SKM-1 treated with dmso at 0.1 percent for 144 hours (cell line): ENCODE measurements at regions not wholly inside any gene's neighbourhood (a gene's known extent, or its start where the extent isn't known, plus 50 kb on each side); places are given as distances from the start of the nearest gene placed in this dataset.
"Not testable (repeated sequence)": the region's sequence is repeated elsewhere in the genome, so short reads cannot be mapped to it uniquely, and the experiment has no call there.

Source experiments
- DNase-seq: peaks from one replicate; lab custom pipeline; 2025; ENCODE audit not compliant: unreplicated experiment; lab: John Stamatoyannopoulos, UW

DNA sequence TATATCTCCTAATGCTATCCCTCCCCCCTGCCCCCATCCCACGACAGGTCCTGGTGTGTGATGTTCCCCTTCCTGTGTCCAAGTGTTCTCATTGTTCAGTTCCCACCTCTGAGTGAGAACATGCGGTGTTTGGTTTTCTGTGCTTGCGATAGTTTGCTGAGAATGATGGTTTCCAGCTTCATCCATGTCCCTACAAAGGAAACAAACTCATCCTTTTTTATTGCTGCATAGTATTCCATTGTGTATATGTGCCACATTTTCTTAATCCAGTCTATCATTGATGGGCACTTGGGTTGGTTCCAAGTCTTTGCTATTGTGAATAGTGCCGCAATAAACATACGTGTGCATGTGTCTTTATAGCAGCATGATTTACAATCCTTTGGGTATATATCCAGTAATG, 146.9 kb downstream of the LYPLAL1 start:
- not testable (repeated sequence) for DNase-seq

DNA sequence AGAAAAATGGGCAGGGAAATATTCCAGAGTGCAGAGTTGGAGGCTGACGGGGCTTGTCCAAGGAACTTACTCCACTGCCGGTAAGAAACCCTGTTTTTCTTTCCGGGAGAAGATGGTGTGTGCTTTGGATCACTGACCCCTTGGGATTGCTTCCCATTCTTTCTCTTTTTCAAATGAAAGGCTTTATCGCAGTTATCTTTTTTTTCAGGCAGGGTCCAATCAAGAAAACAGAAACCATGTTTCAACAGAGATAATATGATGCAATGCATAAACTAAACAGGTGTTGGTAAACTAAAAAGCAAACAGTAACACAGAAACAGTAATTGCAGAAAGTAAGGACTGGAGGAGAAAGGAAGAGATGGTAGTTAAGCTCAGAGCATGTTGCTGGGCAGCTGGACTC, 145.1 kb downstream of the LYPLAL1 start:
- DNase-seq = no peak

DNA sequence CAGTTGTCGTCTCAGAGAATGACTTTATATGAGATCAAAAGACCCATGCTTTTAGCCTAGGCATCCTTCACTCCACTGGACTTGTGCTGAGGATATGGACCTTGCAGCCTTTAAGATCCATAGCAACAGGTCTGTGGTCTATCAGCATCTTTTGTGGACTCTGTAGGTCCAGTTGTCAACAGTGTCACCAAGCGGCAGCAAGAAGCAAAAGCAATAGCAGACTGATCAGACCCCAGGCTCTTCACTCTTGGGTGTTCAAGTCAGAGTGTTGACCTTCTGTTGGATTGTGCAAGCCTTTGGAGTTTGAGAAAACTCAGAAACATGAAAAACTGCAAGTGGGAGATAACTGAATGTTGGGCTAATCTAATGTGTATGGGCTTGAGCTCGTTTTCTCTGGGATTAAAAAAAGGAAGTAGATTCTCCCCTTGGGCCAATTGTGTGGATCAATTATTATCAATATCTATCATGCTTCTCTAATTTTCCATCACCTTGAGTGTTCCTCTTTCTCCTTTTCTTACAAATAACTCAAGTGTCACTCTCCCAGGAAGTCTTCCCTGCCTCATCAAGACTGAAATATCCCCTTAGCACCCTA, 144.2 kb downstream of the LYPLAL1 start:
- peak; percentile 14 for DNase-seq

DNA sequence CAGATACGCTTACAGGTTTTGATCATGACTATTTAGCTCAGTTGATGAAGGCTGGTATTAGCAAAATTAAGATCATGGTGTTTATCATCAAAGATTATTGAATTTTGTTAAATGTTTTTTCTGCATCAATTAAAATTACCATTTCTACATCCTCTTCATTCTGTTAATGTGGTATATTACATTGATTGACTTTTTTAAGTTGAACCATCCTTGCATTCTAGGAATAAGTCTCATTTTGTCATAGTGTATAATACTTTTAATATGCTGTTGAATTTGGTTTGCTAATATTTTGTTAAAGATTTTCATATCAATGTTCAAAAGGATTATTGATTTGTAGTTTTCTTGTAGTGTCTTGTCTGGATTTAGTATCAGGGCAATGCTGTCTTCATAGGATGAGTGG, 142.4 kb downstream of the LYPLAL1 start:
- no peak for DNase-seq

- no peak for DNase-seq
Observed at GRCh38 chr1:219313961-219314360, 140.3 kb downstream of the LYPLAL1 start.

DNA sequence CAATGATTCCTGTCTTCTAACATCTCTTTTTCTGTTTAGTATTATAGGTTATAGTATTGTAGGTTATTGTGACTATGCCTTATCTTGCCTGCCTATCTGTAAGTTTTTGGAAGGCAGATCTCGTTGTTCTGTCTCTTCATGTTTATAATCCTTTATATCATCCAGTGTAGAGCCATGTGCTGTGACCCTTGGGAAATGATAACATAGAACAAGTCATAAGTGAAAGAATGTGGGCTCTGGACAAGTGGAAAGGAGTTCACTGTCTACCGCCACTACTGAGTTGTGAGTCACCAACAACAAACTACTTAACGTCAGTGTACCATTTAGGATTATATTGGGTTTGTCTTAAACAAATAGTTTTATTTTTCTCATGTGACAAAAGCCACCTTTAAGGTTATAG, 139.3 kb downstream of the LYPLAL1 start:
- DNase-seq = no peak

GRCh38 chr1:219310181-219310728, 136.6 kb downstream of the LYPLAL1 start:
- no peak for DNase-seq

DNA sequence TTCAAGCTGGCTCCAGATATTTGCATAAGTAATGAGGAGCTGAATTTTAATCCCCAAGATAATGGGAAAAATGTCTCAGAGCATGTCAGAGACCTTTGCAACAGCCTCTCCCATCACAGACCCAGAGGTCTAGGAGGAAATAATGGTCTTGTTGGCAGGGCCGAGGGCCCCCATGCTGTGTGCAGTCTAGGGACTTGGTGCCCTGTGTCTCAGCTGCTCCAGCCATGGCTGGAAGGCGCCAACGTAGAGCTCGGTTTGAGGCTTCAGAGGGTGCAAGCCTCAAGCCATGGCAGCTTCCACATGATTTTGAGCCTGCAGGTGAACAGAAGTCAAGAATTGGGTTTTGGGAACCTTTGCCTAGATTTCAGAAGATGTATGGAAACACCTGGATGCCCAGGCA, 134.7 kb downstream of the LYPLAL1 start:
- no peak for DNase-seq

DNA sequence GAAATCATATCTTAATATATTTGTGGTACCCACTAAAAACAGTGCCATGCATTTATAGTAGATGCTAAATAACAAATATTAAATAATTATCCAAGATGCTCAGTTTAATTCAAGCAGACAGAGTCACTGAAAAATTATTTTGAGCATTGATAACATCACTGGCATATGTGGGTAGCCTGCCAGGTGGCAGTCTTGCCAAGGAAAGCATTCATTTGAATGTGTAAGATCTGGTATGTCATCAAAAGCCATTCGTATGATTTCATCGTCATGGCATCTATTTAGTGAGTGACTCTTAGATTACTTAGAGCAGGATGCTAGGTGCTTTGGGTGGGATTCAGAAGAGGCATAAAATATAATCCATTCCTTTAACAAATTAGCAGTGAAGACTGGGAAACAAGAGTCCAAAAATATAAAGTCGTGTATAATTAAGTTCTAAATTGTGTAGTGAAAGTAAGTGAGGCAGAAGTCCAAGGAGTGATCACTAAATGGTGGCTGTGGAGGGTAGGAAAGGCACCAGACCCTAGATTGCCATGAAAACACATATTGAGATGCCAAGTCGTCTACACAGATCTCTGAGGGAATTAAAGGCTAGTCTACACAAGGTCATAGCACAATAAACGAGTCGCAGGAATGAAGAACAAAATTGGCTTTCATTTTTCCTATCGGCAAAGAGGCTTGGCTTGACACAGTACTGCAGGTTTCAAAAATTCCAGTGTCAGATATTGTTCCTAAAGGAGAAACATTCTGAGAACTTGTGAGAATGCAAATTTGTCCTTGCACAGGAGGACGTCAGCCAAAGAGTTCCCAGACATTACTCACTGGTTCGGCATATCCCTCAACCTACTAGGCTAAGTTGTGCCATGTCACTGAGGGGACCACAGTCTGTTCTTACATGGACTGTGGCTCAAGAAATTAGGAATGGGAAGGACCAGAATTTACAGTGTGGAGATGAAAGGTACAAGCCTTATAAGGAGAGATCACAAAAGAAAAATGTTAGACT, 130.8 kb downstream of the LYPLAL1 start:
- no peak for DNase-seq

GRCh38 chr1:219302697-219303096, 129.0 kb downstream of the LYPLAL1 start:
- no peak for DNase-seq

DNA sequence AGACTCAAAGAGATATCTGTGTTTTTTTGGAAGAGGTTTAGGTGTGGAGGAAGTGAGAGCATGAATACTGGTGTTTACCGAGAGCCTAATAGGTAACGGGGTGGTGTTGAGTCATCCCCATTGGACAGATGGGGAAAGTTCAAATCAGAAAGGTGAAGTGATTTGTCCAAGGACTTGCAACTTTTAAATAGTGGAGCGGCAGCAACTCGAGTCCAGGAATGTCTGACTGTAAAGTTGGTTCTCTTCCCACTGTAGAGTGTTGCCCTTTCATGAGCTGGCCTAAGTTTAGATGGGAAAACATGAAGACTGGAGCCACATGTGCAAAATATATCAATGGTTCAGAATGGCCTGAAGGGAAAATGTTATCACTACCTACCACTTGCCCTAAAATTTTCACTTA, 125.7 kb downstream of the LYPLAL1 start:
- DNase-seq = no peak

DNA sequence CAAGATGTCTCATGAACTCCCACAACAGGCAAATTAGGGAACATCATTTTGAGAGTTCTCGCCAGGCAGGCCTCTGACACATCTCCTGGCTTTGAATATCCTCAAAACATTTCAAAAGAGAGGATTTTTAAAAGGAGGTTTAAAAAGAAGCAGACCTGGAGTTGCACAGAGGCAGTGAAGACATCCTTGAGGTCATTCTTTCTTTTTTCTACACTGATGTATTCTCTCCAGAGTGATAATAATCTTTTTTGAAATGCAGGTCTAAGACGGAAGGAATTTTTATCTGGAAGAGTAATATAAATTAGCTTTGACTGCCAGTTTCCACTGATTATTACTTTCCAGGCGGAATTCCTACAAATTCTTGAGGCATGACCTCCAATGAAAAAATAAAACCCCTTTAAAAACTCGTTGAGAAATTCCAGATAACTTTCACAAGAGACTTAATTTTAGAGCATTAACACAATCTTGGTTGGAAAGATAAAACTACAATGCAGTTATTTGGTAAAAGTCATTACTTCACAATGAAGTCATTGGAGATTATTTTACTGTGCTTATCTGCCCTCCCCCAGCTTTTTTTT, 125.0 kb downstream of the LYPLAL1 start:
- no peak for DNase-seq

DNA sequence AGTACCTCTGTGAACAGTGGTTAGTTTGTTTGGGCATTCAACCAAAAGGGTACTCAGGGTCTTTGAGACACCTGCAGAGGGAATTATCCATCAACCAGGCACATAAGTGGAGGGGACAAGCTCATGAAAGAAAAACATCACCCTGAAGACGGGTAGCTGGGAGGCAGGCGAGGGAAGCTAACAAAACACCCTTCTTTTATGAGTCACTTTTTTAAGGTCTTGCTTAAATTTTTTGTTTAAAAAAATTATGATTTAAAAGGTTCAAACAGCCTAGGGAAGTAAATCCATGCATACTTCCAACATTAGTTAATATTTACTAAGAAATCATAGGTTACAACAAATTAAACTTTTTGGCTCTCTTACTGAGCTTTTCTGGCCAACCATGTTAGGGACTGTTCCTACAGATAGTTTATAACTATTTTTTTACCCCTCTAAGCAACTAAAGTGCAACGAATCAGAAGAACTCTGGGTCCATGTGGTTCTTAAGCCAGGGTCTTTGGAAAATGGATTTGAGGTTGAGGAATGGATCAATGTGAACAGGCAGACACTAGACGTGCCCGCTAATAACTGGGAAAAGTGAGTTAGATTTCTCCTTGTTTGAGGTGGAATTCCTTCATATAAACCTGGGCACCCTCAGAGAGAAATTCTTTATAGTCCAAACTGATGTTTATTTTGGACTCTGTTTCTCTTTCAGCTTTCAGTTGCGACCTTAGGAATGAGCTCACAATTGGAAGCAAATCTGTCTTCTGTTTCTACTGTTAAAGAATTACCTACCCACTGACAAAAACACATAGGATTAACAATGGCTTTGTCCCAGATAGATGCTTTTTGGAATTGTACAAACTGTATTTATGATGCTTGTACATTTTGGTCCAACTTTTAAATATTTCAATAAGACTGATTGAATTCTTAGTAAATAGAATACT, 123.0 kb downstream of the LYPLAL1 start:
- DNase-seq = no peak

- DNase-seq = no peak
Observed at GRCh38 chr1:219294251-219294650, 120.6 kb downstream of the LYPLAL1 start.

DNA sequence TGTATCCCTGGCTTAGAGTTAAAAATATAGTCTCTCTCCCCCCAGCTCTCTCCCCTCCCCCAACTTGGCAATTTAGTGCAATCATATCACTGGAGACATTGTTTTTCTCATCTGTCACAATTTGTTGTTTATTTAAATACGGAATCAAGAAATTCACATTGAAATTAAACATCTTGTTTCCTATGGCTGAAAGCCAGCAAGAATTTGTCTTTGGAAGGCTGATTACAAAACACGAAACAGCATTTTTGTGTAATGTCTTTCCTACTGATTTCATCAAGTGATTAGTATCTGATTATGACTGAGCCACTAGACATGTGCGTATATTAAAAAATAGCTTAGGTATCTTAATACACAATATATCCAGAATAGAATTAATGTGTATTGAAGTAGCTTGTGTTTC, 119.7 kb downstream of the LYPLAL1 start:
- no peak for DNase-seq

DNA sequence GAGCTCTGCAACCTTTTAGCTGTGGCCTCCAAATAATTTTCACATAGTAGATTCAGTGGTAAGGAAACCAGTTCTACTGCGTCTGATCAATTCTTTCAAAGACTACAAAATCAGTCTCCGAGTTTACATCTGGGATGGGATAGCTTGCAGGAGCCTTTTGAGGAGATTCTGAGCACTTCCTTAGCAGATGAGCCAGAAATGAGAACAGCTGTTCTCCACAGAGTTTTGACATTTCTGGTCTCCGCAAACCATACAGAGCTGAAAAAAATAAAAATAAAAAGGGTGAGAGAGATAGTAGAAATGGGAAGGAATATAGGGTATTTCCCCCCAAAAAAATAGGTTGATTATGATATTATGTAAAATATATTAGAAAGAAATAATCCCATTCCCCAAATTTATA, 119.3 kb downstream of the LYPLAL1 start:
- DNase-seq = no peak

GRCh38 chr1:219292341-219292740, 118.7 kb downstream of the LYPLAL1 start:
- DNase-seq = no peak

DNA sequence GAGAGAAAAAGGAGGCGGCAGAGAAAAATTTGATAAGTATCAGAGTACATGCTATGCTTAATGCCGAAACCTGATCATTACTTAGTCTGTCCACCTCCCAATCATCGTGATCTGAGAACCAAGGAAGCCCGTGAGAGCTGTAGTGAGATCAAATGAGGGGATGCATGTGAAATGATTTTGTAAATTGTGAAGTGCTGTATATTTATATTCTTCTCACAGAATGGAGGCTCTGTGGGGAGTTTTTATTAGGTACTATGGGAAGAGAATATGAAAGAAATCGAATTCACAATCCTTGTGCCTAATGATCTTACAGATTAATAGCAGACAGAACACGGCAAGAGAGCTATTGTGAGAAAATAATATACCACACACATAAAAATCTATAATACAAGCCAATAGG, 115.5 kb downstream of the LYPLAL1 start:
- DNase-seq = no peak

DNA sequence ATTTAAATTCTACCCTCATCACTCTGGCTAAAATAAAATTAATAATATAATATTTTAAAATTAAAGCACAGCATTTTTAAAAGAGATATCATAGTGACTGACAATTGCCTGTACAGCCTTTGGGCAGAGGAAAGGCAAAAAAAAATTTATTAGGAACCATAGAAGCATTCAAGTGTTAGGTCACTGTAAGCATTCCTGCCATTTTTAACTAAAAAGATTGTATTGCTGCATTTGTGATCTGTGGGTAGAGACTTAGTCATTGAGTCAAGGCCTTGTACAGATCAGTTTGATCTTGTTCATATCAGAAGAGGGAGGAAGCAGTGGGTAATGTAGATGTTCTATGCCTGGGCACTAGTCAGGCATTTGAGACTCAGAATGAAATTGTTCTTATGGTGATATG, 109.9 kb downstream of the LYPLAL1 start:
- DNase-seq = no peak

DNA sequence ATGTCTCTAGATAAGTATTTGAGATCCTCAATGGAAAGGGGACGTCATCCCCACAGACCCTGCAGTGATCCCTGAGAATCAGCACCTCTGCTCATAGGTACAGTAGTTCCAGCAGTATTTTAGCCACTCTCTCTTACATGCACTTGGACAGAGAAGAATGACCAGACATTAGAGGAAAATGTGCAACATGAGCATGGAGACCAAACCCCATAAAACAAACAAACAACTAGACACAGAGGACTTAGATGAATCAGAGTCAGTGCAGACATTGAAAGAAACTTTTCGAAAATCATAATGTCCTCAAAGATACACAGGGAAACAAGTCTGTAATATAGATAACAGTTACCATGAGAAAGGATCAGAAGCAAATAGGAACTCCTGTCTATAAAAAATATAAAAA, 108.2 kb downstream of the LYPLAL1 start:
- DNase-seq = no peak
